ENCODE measurements at regions not wholly inside any gene's neighbourhood (a gene's known extent, or its start where the extent isn't known, plus 50 kb on each side); places are given as distances from the start of the nearest gene placed in this dataset.

DNA sequence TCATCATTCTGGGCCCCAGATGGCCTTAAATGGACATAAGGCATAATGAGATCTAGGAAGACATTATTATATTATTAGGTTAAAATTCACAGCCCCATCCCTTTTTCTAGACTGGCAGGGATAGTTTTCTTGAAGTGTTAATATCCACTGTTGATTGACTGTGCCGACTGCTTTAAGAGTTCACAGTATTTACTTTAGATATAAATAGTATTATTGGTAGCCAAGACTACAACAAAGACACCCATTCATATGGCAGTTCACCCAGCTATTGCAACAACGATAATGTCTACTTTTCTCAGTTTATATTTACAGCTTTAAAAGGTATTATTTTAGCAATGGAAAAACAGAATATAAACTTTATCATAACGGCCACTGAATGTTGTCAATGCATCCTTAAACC lies 922.2 kb upstream of the POU3F4 start:
- no peak for DNase-seq
- intact Hi-C loops (cut with DNase I): no loop called here
- WGBS, 2 donors: 78 to 81% methylated on average over 3 of the region's 3 CpGs
- TF ChIP-seq, protein P1, sequence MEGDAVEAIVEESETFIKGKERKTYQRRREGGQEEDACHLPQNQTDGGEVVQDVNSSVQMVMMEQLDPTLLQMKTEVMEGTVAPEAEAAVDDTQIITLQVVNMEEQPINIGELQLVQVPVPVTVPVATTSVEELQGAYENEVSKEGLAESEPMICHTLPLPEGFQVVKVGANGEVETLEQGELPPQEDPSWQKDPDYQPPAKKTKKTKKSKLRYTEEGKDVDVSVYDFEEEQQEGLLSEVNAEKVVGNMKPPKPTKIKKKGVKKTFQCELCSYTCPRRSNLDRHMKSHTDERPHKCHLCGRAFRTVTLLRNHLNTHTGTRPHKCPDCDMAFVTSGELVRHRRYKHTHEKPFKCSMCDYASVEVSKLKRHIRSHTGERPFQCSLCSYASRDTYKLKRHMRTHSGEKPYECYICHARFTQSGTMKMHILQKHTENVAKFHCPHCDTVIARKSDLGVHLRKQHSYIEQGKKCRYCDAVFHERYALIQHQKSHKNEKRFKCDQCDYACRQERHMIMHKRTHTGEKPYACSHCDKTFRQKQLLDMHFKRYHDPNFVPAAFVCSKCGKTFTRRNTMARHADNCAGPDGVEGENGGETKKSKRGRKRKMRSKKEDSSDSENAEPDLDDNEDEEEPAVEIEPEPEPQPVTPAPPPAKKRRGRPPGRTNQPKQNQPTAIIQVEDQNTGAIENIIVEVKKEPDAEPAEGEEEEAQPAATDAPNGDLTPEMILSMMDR (IDR thresholded peaks at IDR 0.05): no peak
- TF ChIP-seq POLR2A (IDR thresholded peaks at IDR 0.05): no peak
- H3K9me3 ChIP-seq: no peaks in the 10 kb centered on the region
- H3K27me3 ChIP-seq: no peaks in the 10 kb centered on the region
- H3K36me3 ChIP-seq: no peaks in the 10 kb centered on the region
- no peak overlapping the region for H3K27ac ChIP-seq
- H3K4me1 ChIP-seq: no peaks in the 10 kb centered on the region
- no peak overlapping the region for H3K4me3 ChIP-seq (replicated peaks in 1 of 3)

- Histone ChIP-seq H3K27me3 (no peaks in the 10 kb centered on the region), H3K4me3 (replicated peaks in 1 of 3) (no peak overlapping the region), H3K36me3 (no peaks in the 10 kb centered on the region), H3K27ac (no peak overlapping the region), H3K4me1 (no peaks in the 10 kb centered on the region), H3K9me3 (no peaks in the 10 kb centered on the region)
- no peak for DNase-seq
- TF ChIP-seq, protein P1 (IDR thresholded peaks at IDR 0.05): no peak
- TF ChIP-seq POLR2A (IDR thresholded peaks at IDR 0.05): no peak
- intact Hi-C loops (cut with DNase I): no loop called here
- WGBS, 2 donors: 57 to 72% methylated on average over 5 of the region's 5 CpGs
Observed at GRCh38 chrX:82589410-82589809, 918.7 kb upstream of the POU3F4 start.

DNA sequence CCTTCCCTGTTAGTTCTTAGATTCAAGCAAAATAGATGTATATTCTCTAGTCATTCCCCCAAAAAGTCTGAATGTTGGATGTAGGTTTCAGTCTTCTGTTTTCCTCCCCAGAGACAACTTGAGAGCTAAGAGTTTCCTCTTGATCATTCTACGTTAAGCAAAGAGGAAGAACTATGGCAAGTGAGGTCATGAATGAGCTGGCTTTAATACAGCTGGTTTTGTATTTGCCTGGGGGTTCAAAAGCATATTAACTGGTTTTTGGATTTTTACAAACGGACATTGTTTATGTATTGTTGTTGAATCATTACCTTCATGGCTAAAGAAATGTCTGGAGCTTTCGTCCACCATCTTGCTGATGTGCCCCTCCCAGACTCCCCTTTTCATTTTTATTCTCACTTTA lies 916.7 kb upstream of the POU3F4 start:
- WGBS, 2 donors: 67 to 68% methylated on average over 3 of the region's 3 CpGs

DNA sequence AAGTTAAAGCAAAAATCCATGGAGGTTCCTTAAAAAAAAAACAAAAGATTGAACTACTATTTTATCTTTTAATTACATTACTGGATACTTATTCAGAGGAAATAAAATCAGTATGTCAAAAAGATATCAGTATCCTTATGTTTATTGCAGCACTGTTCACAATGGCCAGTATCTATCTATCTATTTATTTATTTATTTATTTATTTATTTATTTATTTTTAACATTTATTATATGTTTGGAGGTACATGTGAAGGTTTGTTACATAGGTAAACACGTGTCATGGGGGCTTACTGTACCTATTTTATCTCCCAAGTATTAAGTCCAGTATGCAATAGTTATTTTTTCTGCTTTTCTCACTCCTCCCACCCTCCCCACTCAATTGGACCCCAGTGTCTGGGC lies 881.1 kb upstream of the POU3F4 start:
- H3K27me3 ChIP-seq: no peaks in the 10 kb centered on the region
- no peak overlapping the region for H3K4me3 ChIP-seq (replicated peaks in 1 of 3)
- TF ChIP-seq POLR2A (IDR thresholded peaks at IDR 0.05): no peak
- TF ChIP-seq, protein P1 (IDR thresholded peaks at IDR 0.05): no peak
- intact Hi-C loops (cut with DNase I): no loop called here
- no peaks in the 10 kb centered on the region for H3K4me1 ChIP-seq
- H3K27ac ChIP-seq: no peak overlapping the region
- 46 to 52% methylated on average over 1 of the region's 1 CpG for WGBS, 2 donors
- H3K9me3 ChIP-seq: no peaks in the 10 kb centered on the region
- no peaks in the 10 kb centered on the region for H3K36me3 ChIP-seq
- DNase-seq: no peak

More for the DNA sequence above, 916.7 kb upstream of the POU3F4 start:
- Histone ChIP-seq H3K4me3 (replicated peaks in 1 of 3) (no peak overlapping the region), H3K27me3 (no peaks in the 10 kb centered on the region), H3K9me3 (no peaks in the 10 kb centered on the region), H3K4me1 (no peaks in the 10 kb centered on the region), H3K36me3 (no peaks in the 10 kb centered on the region), H3K27ac (no peak overlapping the region)
- DNase-seq: no peak
- no peak for TF ChIP-seq POLR2A (IDR thresholded peaks at IDR 0.05)
- TF ChIP-seq, protein P1 (IDR thresholded peaks at IDR 0.05): no peak
- intact Hi-C loops (cut with DNase I): no loop called here

GRCh38 chrX:82627568-82627967 lies 880.5 kb upstream of the POU3F4 start:
- no peak overlapping the region for H3K27ac ChIP-seq
- intact Hi-C loops (cut with DNase I): no loop called here
- H3K9me3 ChIP-seq: no peaks in the 10 kb centered on the region
- H3K4me1 ChIP-seq: no peaks in the 10 kb centered on the region
- H3K36me3 ChIP-seq: no peaks in the 10 kb centered on the region
- no peak for TF ChIP-seq POLR2A (IDR thresholded peaks at IDR 0.05)
- TF ChIP-seq, protein P1 (IDR thresholded peaks at IDR 0.05): no peak
- 73 to 80% methylated on average over 4 of the region's 4 CpGs for WGBS, 2 donors
- no peak for DNase-seq
- no peak overlapping the region for H3K4me3 ChIP-seq (replicated peaks in 1 of 3)
- H3K27me3 ChIP-seq: no peaks in the 10 kb centered on the region

Data from thyroid gland (tissue), 4 donors.